HepG2 (cell line): ENCODE measurements at regions not wholly inside any gene's neighbourhood (a gene's known extent, or its start where the extent isn't known, plus 50 kb on each side); places are given as distances from the start of the nearest gene placed in this dataset.

Experiments used
- CTCF ChIP-seq: sonication (generic); formaldehyde crosslinking; IDR thresholded peaks from 2 replicates; pipeline ENCODE4 v1.5.0; 2020; ENCODE audit warnings: mild to moderate bottlenecking, missing genetic modification reagents, moderate library complexity
- DZIP1 ChIP-seq: sonication (generic); formaldehyde crosslinking; IDR thresholded peaks from 2 replicates; pipeline ENCODE4 v1.5.0; 2020; ENCODE audit warnings: mild to moderate bottlenecking, missing genetic modification reagents
- EHMT2 ChIP-seq: fragments of 200-600 bp; sonication (generic); IDR thresholded peaks from 2 replicates; pipeline ENCODE4 v1.7.0; 2017; ENCODE audit warnings: antibody characterized with exemption, low read depth, low read length, borderline replicate concordance
- GZF1 ChIP-seq: sonication (generic); formaldehyde crosslinking; IDR thresholded peaks from 2 replicates; pipeline ENCODE4 v1.5.1; 2020; ENCODE audit warnings: mild to moderate bottlenecking, missing genetic modification reagents
- POLR2A ChIP-seq, 2 experiments: IDR thresholded peaks; 2 replicates each; pipeline ENCODE4 v1.6.1; 2011; ENCODE audit warnings: low read depth in 2 of 2, low read length in 2 of 2, mild to moderate bottlenecking in 1 of 2, moderate library complexity in 1 of 2; ENCODE audit not compliant: insufficient read depth in 1 of 2

- TF ChIP-seq CTCF (CRISPR knock-in tag) (peak; percentile 53), EHMT2 (no peak), GZF1 (no peak), POLR2A (IDR thresholded peaks at IDR 0.05; ENCODE audit: insufficient read depth in 1 of 2, low read depth in 2 of 2, low read length in 2 of 2) (no peak), DZIP1 (no peak)
Measured at GRCh38 chr3:40901298-40901697, 298.0 kb upstream of the CTNNB1 start.
